ENCODE measurements at regions not wholly inside any gene's neighbourhood (a gene's known extent, or its start where the extent isn't known, plus 50 kb on each side); places are given as distances from the start of the nearest gene placed in this dataset.

GRCh38 chr11:28618416-28618815 is 510.2 kb downstream of the METTL15 start:
- no peak for ATAC-seq
- ChIA-PET POLR2A (no interaction called here), RAD21 (ENCODE audit: low non-redundant PET in 1 of 2, low total read pairs in 2 of 2, uncharacterized antibody in 2 of 2, unreplicated experiment in 2 of 2) (no interaction called here), CTCF (no interaction called here)
- DNase-seq (ENCODE audit: low read depth, low spot score) = no peak
- Histone ChIP-seq H3K4me2 (ENCODE audit: low read length) (no peak overlapping the region), H4K20me1 (ENCODE audit: insufficient read depth) (no peaks in the 10 kb centered on the region), H3K9me3 (ENCODE audit: control insufficient read depth in 1 of 2, insufficient read depth in 1 of 2, low read depth in 1 of 2, low read length in 2 of 2) (no peaks in the 10 kb centered on the region), H3K27ac (ENCODE audit: low read depth, low read length) (no peak overlapping the region), H3K79me2 (ENCODE audit: insufficient read depth, low read length) (no peaks in the 10 kb centered on the region), H3K4me3 (replicated peaks in 1 of 2; ENCODE audit: low read depth in 1 of 2, low read length in 2 of 2) (no peak overlapping the region), H3K9ac (ENCODE audit: low read length) (no peak overlapping the region), H3K27me3 (ENCODE audit: insufficient read depth, low read length) (no peaks in the 10 kb centered on the region), H2AFZ (ENCODE audit: low read depth, low read length, poor library complexity, severe bottlenecking) (no peak overlapping the region), H3K4me1 (ENCODE audit: control insufficient read depth in 1 of 2, insufficient read depth in 2 of 2, low read length in 2 of 2) (no peaks in the 10 kb centered on the region), H3K9me2 (ENCODE audit: insufficient read depth) (no peaks in the 10 kb centered on the region), H3K36me3 (ENCODE audit: control insufficient read depth in 1 of 2, insufficient read depth in 2 of 2, low read length in 2 of 2) (no peaks in the 10 kb centered on the region)
- TF ChIP-seq CTCF (IDR thresholded peaks at IDR 0.05 in 2 of 3, conservative IDR thresholded peaks at IDR 0.05 in 1 of 3; ENCODE audit: borderline replicate concordance in 1 of 3, insufficient read depth in 1 of 3, low read depth in 2 of 3, low read length in 2 of 3) = no peak
- TF ChIP-seq SRF (IDR thresholded peaks at IDR 0.05; ENCODE audit: low read depth) = no peak
- no peak for TF ChIP-seq REST (IDR thresholded peaks at IDR 0.05; ENCODE audit: low read depth)
- no peak for TF ChIP-seq TCF7L2 (IDR thresholded peaks at IDR 0.05; ENCODE audit: borderline replicate concordance, extremely low read depth, insufficient read depth, insufficient read length)
- TF ChIP-seq ATF3 (IDR thresholded peaks at IDR 0.05) = no peak
- TF ChIP-seq EGR1 (IDR thresholded peaks at IDR 0.05; ENCODE audit: low read depth) = no peak
- no peak for TF ChIP-seq POLR2A (IDR thresholded peaks at IDR 0.05; ENCODE audit: borderline replicate concordance, extremely low read depth, insufficient read depth, insufficient read length)
- TF ChIP-seq ZFX (IDR thresholded peaks at IDR 0.05) = no peak
- no peak for TF ChIP-seq EZH2phosphoT487 (IDR thresholded peaks at IDR 0.05; ENCODE audit: borderline replicate concordance)
- TF ChIP-seq ZNF274 (IDR thresholded peaks at IDR 0.05; ENCODE audit: low read depth, low read length) = no peak
- no peak for TF ChIP-seq MAX (IDR thresholded peaks at IDR 0.05)
- TF ChIP-seq ZBTB33 (IDR thresholded peaks at IDR 0.05; ENCODE audit: extremely low read depth, insufficient replicate concordance, low read length) = no peak
- TF ChIP-seq CEBPB (IDR thresholded peaks at IDR 0.05; ENCODE audit: low read depth) = no peak
- no peak for TF ChIP-seq RAD21 (IDR thresholded peaks at IDR 0.05; ENCODE audit: low read depth)
- intact Hi-C loops (cut with micrococcal nuclease) = no loop called here
- no TSS peak for BruUV-seq (replicated peaks)
